ENCODE measurements at regions not wholly inside any gene's neighbourhood (a gene's known extent, or its start where the extent isn't known, plus 50 kb on each side); places are given as distances from the start of the nearest gene placed in this dataset.

DNA sequence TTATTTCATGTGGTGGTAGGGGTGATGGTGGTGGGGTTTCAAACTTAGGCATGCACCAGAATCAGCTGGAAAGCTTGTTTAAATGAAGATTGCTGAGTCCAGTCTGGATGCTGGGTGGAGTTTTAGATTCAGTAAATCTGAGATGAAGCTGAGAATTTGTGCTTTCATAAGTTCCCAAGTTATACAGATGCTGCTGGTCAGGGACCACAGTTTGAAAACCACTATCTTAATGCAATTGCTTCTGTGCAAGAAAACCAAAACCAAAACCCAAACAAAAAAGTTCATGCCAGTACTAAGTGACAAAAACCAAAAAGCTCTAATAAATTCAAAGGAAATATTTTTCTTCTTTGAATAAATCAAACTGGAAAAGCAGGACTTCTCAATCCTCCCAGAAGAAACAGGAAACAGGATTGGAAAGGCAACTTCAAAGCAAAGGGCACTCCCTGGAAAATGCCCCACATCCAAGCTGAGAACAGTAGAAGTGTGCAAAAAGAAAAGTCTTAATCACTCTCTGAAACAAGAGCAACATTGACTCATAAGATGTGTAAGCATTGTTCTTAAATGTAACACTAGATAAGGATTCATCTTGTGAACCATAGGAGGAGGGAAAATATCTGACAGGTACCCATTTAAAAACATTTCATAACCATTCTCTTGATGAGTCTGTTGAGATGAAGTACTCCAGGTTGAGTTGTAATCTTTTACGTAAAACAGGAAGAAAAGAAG lies 481.5 kb upstream of the HSF2 start:
- ATAC-seq (peak; percentile 80), DNase-seq (no peak)
- Histone ChIP-seq H3K27me3 (no peaks in the 10 kb centered on the region), H3K4me3 (no peak overlapping the region), H3K27ac (no peak overlapping the region), H3K9me3 (peaks cover 0 to 3% of the 10 kb centered on the region in 2 donors), H3K36me3 (no peaks in the 10 kb centered on the region), H3K4me1 (no peaks in the 10 kb centered on the region)
- no peak for TF ChIP-seq CTCF (IDR thresholded peaks at IDR 0.05)
- intact Hi-C loops (cut with DNase I), result no loop called here

- TF ChIP-seq CTCF (IDR thresholded peaks at IDR 0.05), result no peak
- intact Hi-C loops (cut with DNase I), result no loop called here
- H3K36me3 ChIP-seq, result no peaks in the 10 kb centered on the region
- H3K27me3 ChIP-seq, result no peaks in the 10 kb centered on the region
- no peak for ATAC-seq
- no peak for DNase-seq
- no peak overlapping the region for H3K27ac ChIP-seq
- H3K4me3 ChIP-seq, result no peak overlapping the region
- H3K9me3 ChIP-seq, result no peaks in the 10 kb centered on the region
- no peaks in the 10 kb centered on the region for H3K4me1 ChIP-seq
Measured at GRCh38 chr6:121920616-121921015, 478.8 kb upstream of the HSF2 start.

- DNase-seq, result no peak
- no peaks in the 10 kb centered on the region for H3K27me3 ChIP-seq
- no peak overlapping the region for H3K27ac ChIP-seq
- no peak overlapping the region for H3K4me3 ChIP-seq
- intact Hi-C loops (cut with DNase I), result no loop called here
- H3K9me3 ChIP-seq, result no peaks in the 10 kb centered on the region
- H3K4me1 ChIP-seq, result no peaks in the 10 kb centered on the region
- no peaks in the 10 kb centered on the region for H3K36me3 ChIP-seq
- no peak for ATAC-seq
- no peak for TF ChIP-seq CTCF (IDR thresholded peaks at IDR 0.05)
Measured at GRCh38 chr6:121925024-121925423, 474.4 kb upstream of the HSF2 start.

- ATAC-seq (no peak), DNase-seq (no peak)
- H3K4me1 ChIP-seq, result no peaks in the 10 kb centered on the region
- H3K36me3 ChIP-seq, result no peaks in the 10 kb centered on the region
- H3K27me3 ChIP-seq, result no peaks in the 10 kb centered on the region
- no peak overlapping the region for H3K27ac ChIP-seq
- intact Hi-C loops (cut with DNase I), result no loop called here
- no peaks in the 10 kb centered on the region for H3K9me3 ChIP-seq
- TF ChIP-seq CTCF (IDR thresholded peaks at IDR 0.05), result no peak
- no peak overlapping the region for H3K4me3 ChIP-seq
Measured at GRCh38 chr6:121925534-121926255, 473.8 kb upstream of the HSF2 start.

- intact Hi-C loops (cut with DNase I), result no loop called here
- no peaks in the 10 kb centered on the region for H3K4me1 ChIP-seq
- DNase-seq, result no peak
- H3K9me3 ChIP-seq, result no peaks in the 10 kb centered on the region
- no peak overlapping the region for H3K27ac ChIP-seq
- ATAC-seq, result no peak
- no peak overlapping the region for H3K4me3 ChIP-seq
- H3K36me3 ChIP-seq, result no peaks in the 10 kb centered on the region
- no peaks in the 10 kb centered on the region for H3K27me3 ChIP-seq
- TF ChIP-seq CTCF (IDR thresholded peaks at IDR 0.05), result no peak
Measured at GRCh38 chr6:121929301-121929700, 470.2 kb upstream of the HSF2 start.

Measured in left lung (tissue), 4 donors.